ENCODE measurements at regions not wholly inside any gene's neighbourhood (a gene's known extent, or its start where the extent isn't known, plus 50 kb on each side); places are given as distances from the start of the nearest gene placed in this dataset.

- TF ChIP-seq ATF3 (IDR thresholded peaks at IDR 0.05; ENCODE audit: borderline replicate concordance, extremely low read depth, low read depth, low read length) (no peak), YY1 (IDR thresholded peaks at IDR 0.05; ENCODE audit: low read depth, low read length) (no peak), FOXK2 (IDR thresholded peaks at IDR 0.05) (no peak), CTCF (IDR thresholded peaks at IDR 0.05 in 2 of 3, conservative IDR thresholded peaks at IDR 0.05 in 1 of 3; ENCODE audit: control insufficient read depth in 2 of 3, extremely low read depth in 1 of 3, insufficient read depth in 1 of 3, low read depth in 3 of 3, low read length in 3 of 3) (no peak), SMC3 (IDR thresholded peaks at IDR 0.05; ENCODE audit: borderline replicate concordance, low read length) (no peak), RAD21 (IDR thresholded peaks at IDR 0.05; ENCODE audit: insufficient read depth, low read depth, low read length) (no peak), TCF3 (IDR thresholded peaks at IDR 0.05; ENCODE audit: borderline replicate concordance, insufficient read depth, low read depth, low read length) (no peak), USF1 (IDR thresholded peaks at IDR 0.05; ENCODE audit: borderline replicate concordance, extremely low read length, insufficient read depth, low read depth, low read length) (no peak), RCOR1 (conservative IDR thresholded peaks at IDR 0.05; ENCODE audit: low read depth, low read length) (no peak), POLR2A (IDR thresholded peaks at IDR 0.05; ENCODE audit: low read depth, low read length) (no peak), SPI1 (IDR thresholded peaks at IDR 0.05; ENCODE audit: borderline replicate concordance, insufficient read depth, low read depth, low read length) (no peak), BHLHE40 (IDR thresholded peaks at IDR 0.05; ENCODE audit: borderline replicate concordance in 1 of 2, low read depth in 2 of 2, low read length in 1 of 2) (no peak), STAT3 (IDR thresholded peaks at IDR 0.05; ENCODE audit: low read depth, low read length) (no peak)
Observed at GRCh38 chr4:181312066-181312465, 931.1 kb upstream of the TENM3 start.

All from GM12878 (cell line).